ENCODE measurements at regions not wholly inside any gene's neighbourhood (a gene's known extent, or its start where the extent isn't known, plus 50 kb on each side); places are given as distances from the start of the nearest gene placed in this dataset.

DNA sequence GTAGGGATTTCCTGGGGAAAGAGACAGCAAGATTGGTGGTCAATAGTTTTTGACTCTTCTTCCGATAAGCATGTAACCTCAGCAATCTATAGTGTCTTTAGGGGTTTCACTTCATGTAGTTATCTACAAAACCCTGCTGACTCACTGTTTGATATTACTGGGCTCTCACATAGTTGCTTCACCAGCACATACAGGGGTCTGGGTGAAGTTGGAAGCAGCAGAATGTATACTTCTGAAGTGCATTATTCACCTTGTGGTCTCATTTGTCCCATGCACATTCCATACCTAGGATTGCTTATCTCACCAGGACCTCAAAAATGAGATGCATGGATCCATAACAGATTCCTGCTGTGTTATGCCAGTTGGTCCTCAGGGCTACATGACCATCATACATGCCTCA is 280.0 kb downstream of the LRIG3 start:
- no peak for TF ChIP-seq EZH2 (IDR thresholded peaks at IDR 0.05; ENCODE audit: borderline replicate concordance, low read length)
- TF ChIP-seq, protein P1, sequence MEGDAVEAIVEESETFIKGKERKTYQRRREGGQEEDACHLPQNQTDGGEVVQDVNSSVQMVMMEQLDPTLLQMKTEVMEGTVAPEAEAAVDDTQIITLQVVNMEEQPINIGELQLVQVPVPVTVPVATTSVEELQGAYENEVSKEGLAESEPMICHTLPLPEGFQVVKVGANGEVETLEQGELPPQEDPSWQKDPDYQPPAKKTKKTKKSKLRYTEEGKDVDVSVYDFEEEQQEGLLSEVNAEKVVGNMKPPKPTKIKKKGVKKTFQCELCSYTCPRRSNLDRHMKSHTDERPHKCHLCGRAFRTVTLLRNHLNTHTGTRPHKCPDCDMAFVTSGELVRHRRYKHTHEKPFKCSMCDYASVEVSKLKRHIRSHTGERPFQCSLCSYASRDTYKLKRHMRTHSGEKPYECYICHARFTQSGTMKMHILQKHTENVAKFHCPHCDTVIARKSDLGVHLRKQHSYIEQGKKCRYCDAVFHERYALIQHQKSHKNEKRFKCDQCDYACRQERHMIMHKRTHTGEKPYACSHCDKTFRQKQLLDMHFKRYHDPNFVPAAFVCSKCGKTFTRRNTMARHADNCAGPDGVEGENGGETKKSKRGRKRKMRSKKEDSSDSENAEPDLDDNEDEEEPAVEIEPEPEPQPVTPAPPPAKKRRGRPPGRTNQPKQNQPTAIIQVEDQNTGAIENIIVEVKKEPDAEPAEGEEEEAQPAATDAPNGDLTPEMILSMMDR (conservative IDR thresholded peaks at IDR 0.05 in 1 of 2, IDR thresholded peaks at IDR 0.05 in 1 of 2; ENCODE audit: extremely low read depth in 1 of 2, insufficient read depth in 1 of 2, low read depth in 1 of 2, low read length in 2 of 2): no peak

All from mammary epithelial cell (primary cell).